ENCODE measurements at regions not wholly inside any gene's neighbourhood (a gene's known extent, or its start where the extent isn't known, plus 50 kb on each side); places are given as distances from the start of the nearest gene placed in this dataset.

DNA sequence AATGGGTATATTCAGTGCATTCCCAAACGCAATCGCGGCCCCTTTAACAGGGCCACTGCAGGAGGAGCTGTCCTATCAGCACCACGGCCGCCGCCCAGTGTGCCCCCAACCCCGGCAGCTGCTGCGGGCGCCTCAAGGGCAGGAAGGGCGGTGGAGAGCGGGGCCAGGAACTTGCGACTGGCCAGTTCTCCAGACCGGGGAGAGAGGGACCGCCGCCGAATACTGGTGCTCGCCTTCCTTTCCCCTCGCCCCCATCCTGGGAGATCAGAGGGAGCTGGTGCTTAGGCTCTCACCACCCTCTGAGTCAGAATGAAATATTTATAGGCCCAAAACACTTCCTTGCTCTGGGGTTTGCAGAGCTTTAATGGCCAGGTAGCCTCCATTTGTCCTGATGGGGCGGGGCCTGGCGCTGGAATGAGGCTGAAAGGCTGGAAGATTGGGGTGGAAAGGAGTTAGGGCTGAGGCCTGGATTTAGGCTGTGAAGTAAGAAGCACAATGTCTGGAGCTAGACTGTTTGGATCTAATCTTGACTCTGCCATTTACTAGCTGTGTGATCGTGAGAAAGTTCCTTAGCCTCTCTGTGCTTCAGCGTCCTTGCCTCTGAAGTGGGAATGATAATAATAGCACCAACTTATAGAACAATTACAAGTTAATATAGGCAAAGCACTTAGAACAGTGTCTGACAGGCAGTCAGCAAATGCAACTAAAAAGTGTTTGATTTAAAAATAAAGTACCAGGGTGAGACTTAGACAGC is 75.5 kb downstream of the NAV1 start:
- no peak overlapping the region for H3K27ac ChIP-seq (ENCODE audit: low read length)

GRCh38 chr1:201617157-201617556 is 78.2 kb downstream of the NAV1 start:
- Histone ChIP-seq H3K4me1 (ENCODE audit: control insufficient read depth in 1 of 2, insufficient read depth in 2 of 2, low read length in 2 of 2) (peaks cover 0 to 6% of the 10 kb centered on the region in 2 donors), H3K36me3 (ENCODE audit: control insufficient read depth in 1 of 2, insufficient read depth in 2 of 2, low read length in 2 of 2) (no peaks in the 10 kb centered on the region), H3K4me3 (ENCODE audit: low read depth in 1 of 2, low read length in 2 of 2) (no peak overlapping the region), H3K27ac (ENCODE audit: low read length) (no peak overlapping the region), H3K27me3 (ENCODE audit: low read depth, low read length) (no peaks in the 10 kb centered on the region), H3K9me3 (ENCODE audit: control insufficient read depth in 1 of 2, low read length in 2 of 2) (no peaks in the 10 kb centered on the region)

More for the DNA sequence above, 75.5 kb downstream of the NAV1 start:
- H3K4me3 ChIP-seq (ENCODE audit: low read depth in 1 of 2, low read length in 2 of 2): no peak overlapping the region
- H3K36me3 ChIP-seq (ENCODE audit: control insufficient read depth in 1 of 2, insufficient read depth in 2 of 2, low read length in 2 of 2): no peaks in the 10 kb centered on the region
- H3K4me1 ChIP-seq (ENCODE audit: control insufficient read depth in 1 of 2, insufficient read depth in 2 of 2, low read length in 2 of 2): peaks cover 0 to 7% of the 10 kb centered on the region in 2 donors
- no peaks in the 10 kb centered on the region for H3K9me3 ChIP-seq (ENCODE audit: control insufficient read depth in 1 of 2, low read length in 2 of 2)
- no peaks in the 10 kb centered on the region for H3K27me3 ChIP-seq (ENCODE audit: low read depth, low read length)

DNA sequence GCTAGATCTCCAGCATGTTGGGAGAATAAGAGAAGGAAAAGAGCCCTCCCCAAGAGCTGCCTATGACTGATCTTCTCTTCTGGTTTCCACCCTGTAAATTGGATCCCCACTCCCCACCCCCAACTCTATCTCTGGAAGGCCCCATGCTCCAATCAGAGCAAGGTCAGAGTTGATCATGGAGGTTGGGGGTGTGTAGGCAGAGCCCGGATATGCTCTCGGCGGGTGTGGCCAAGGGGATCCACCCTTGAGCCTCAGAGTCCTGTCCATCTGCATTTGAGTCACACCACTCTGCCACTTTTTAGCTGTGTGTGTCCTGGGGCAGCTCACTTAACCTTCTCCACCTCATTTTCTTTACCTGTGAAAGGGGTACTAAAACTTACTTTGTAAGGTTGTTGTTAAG is 79.5 kb downstream of the NAV1 start:
- Histone ChIP-seq H3K27ac (ENCODE audit: low read length) (no peak overlapping the region), H3K4me3 (ENCODE audit: low read depth in 1 of 2, low read length in 2 of 2) (no peak overlapping the region), H3K27me3 (ENCODE audit: low read depth, low read length) (no peaks in the 10 kb centered on the region), H3K4me1 (ENCODE audit: control insufficient read depth in 1 of 2, insufficient read depth in 2 of 2, low read length in 2 of 2) (peaks cover 0 to 6% of the 10 kb centered on the region in 2 donors), H3K9me3 (ENCODE audit: control insufficient read depth in 1 of 2, low read length in 2 of 2) (no peaks in the 10 kb centered on the region), H3K36me3 (ENCODE audit: control insufficient read depth in 1 of 2, insufficient read depth in 2 of 2, low read length in 2 of 2) (peaks cover 0 to 2% of the 10 kb centered on the region in 2 donors)

DNA sequence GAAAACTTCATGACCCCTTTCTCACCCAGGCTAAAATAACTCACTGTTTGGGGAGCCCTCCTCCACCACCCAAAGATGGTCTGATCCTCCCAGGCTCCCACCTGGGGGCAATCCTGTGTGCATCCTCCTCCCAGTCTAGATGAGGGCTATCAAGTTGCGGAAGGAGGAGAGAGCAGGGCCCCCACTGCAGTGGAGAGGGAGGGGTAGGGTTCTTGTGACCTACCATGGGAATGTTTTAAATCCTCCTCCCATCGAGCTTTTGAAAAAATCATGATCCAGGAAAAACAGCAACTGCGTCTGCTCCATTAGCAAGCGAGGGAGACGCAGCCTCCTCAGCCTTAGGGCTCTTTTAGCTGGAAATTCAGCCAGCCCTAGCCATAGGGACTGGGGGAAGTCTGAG is 80.0 kb downstream of the NAV1 start:
- Histone ChIP-seq H3K27ac (ENCODE audit: low read length) (no peak overlapping the region), H3K27me3 (ENCODE audit: low read depth, low read length) (no peaks in the 10 kb centered on the region), H3K9me3 (ENCODE audit: control insufficient read depth in 1 of 2, low read length in 2 of 2) (no peaks in the 10 kb centered on the region), H3K4me1 (ENCODE audit: control insufficient read depth in 1 of 2, insufficient read depth in 2 of 2, low read length in 2 of 2) (peaks cover 0 to 6% of the 10 kb centered on the region in 2 donors), H3K36me3 (ENCODE audit: control insufficient read depth in 1 of 2, insufficient read depth in 2 of 2, low read length in 2 of 2) (peaks cover 0 to 7% of the 10 kb centered on the region in 2 donors), H3K4me3 (ENCODE audit: low read depth in 1 of 2, low read length in 2 of 2) (no peak overlapping the region)

GRCh38 chr1:201619513-201619912 is 80.6 kb downstream of the NAV1 start:
- Histone ChIP-seq H3K9me3 (ENCODE audit: control insufficient read depth in 1 of 2, low read length in 2 of 2) (no peaks in the 10 kb centered on the region), H3K4me3 (ENCODE audit: low read depth in 1 of 2, low read length in 2 of 2) (no peak overlapping the region), H3K27ac (ENCODE audit: low read length) (no peak overlapping the region), H3K27me3 (ENCODE audit: low read depth, low read length) (no peaks in the 10 kb centered on the region), H3K36me3 (ENCODE audit: control insufficient read depth in 1 of 2, insufficient read depth in 2 of 2, low read length in 2 of 2) (peaks cover 0 to 7% of the 10 kb centered on the region in 2 donors), H3K4me1 (ENCODE audit: control insufficient read depth in 1 of 2, insufficient read depth in 2 of 2, low read length in 2 of 2) (peaks cover 0 to under 1% of the 10 kb centered on the region in 2 donors)

DNA sequence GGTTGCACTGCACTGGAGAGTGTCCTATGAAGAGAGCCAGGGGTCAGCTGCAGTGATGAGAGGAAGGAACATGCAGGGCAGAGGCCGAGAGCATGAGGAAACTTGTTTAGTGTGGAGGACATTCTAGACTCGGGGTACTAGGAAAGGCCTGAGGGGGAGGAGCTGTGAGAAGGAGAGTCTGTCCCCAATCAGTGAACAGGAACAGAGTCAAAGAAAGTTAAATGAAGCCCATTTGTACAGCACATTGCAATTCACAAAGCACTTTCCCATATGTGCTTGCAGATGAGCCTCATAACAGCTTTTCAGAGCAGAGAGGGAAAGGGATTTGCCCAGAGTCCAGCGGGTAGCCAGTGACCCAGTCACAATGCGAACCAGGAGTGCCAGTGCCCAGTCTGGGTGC is 83.4 kb downstream of the NAV1 start:
- no peaks in the 10 kb centered on the region for H3K4me1 ChIP-seq (ENCODE audit: control insufficient read depth in 1 of 2, insufficient read depth in 2 of 2, low read length in 2 of 2)
- peaks cover 0 to 7% of the 10 kb centered on the region in 2 donors for H3K36me3 ChIP-seq (ENCODE audit: control insufficient read depth in 1 of 2, insufficient read depth in 2 of 2, low read length in 2 of 2)
- no peak overlapping the region for H3K4me3 ChIP-seq (ENCODE audit: low read depth in 1 of 2, low read length in 2 of 2)
- no peaks in the 10 kb centered on the region for H3K9me3 ChIP-seq (ENCODE audit: control insufficient read depth in 1 of 2, low read length in 2 of 2)
- H3K27ac ChIP-seq (ENCODE audit: low read length): no peak overlapping the region
- no peaks in the 10 kb centered on the region for H3K27me3 ChIP-seq (ENCODE audit: low read depth, low read length)

- H3K27ac ChIP-seq (ENCODE audit: low read length): no peak overlapping the region
- H3K27me3 ChIP-seq (ENCODE audit: low read depth, low read length): no peaks in the 10 kb centered on the region
- no peaks in the 10 kb centered on the region for H3K9me3 ChIP-seq (ENCODE audit: control insufficient read depth in 1 of 2, low read length in 2 of 2)
- no peak overlapping the region for H3K4me3 ChIP-seq (ENCODE audit: low read depth in 1 of 2, low read length in 2 of 2)
- H3K4me1 ChIP-seq (ENCODE audit: control insufficient read depth in 1 of 2, insufficient read depth in 2 of 2, low read length in 2 of 2): no peaks in the 10 kb centered on the region
- peaks cover 0 to 7% of the 10 kb centered on the region in 2 donors for H3K36me3 ChIP-seq (ENCODE audit: control insufficient read depth in 1 of 2, insufficient read depth in 2 of 2, low read length in 2 of 2)
These were observed 83.9 kb downstream of the NAV1 start for GRCh38 chr1:201622824-201623223.

- Histone ChIP-seq H3K9me3 (ENCODE audit: control insufficient read depth in 1 of 2, low read length in 2 of 2) (no peaks in the 10 kb centered on the region), H3K4me3 (ENCODE audit: low read depth in 1 of 2, low read length in 2 of 2) (no peak overlapping the region), H3K36me3 (ENCODE audit: control insufficient read depth in 1 of 2, insufficient read depth in 2 of 2, low read length in 2 of 2) (peaks cover 0 to 7% of the 10 kb centered on the region in 2 donors), H3K27me3 (ENCODE audit: low read depth, low read length) (no peaks in the 10 kb centered on the region), H3K4me1 (ENCODE audit: control insufficient read depth in 1 of 2, insufficient read depth in 2 of 2, low read length in 2 of 2) (no peaks in the 10 kb centered on the region), H3K27ac (ENCODE audit: low read length) (no peak overlapping the region)
These were observed 85.9 kb downstream of the NAV1 start for GRCh38 chr1:201624741-201625225.

- Histone ChIP-seq H3K4me3 (ENCODE audit: low read depth in 1 of 2, low read length in 2 of 2) (no peak overlapping the region), H3K4me1 (ENCODE audit: control insufficient read depth in 1 of 2, insufficient read depth in 2 of 2, low read length in 2 of 2) (peaks cover 0 to 1% of the 10 kb centered on the region in 2 donors), H3K27ac (ENCODE audit: low read length) (no peak overlapping the region), H3K9me3 (ENCODE audit: control insufficient read depth in 1 of 2, low read length in 2 of 2) (no peaks in the 10 kb centered on the region), H3K27me3 (ENCODE audit: low read depth, low read length) (no peaks in the 10 kb centered on the region), H3K36me3 (ENCODE audit: control insufficient read depth in 1 of 2, insufficient read depth in 2 of 2, low read length in 2 of 2) (peaks cover 0 to 7% of the 10 kb centered on the region in 2 donors)
These were observed 86.4 kb downstream of the NAV1 start for GRCh38 chr1:201625226-201625761.

DNA sequence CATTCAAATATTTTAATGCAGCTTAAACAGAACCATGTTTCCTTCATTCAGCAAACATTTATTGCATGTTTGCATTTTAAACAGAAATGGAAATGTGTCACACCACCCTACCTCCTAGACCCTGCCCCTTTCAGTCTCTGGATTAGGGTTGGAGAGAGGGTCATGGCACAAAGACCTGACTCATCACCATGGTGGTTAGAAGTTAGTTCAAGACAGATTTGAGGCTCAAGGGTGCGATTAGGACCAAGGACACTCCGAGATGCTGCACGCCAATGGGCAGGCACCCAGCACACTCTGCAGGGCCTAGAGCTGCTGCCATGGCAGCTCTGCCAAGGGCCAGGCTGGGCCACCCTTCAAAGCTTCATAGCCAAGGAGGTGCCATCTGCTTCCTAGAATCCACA is 86.9 kb downstream of the NAV1 start:
- Histone ChIP-seq H3K27me3 (ENCODE audit: low read depth, low read length) (no peaks in the 10 kb centered on the region), H3K36me3 (ENCODE audit: control insufficient read depth in 1 of 2, insufficient read depth in 2 of 2, low read length in 2 of 2) (peaks cover 0 to 7% of the 10 kb centered on the region in 2 donors), H3K27ac (ENCODE audit: low read length) (no peak overlapping the region), H3K4me1 (ENCODE audit: control insufficient read depth in 1 of 2, insufficient read depth in 2 of 2, low read length in 2 of 2) (peaks cover 0 to 7% of the 10 kb centered on the region in 2 donors), H3K4me3 (ENCODE audit: low read depth in 1 of 2, low read length in 2 of 2) (no peak overlapping the region), H3K9me3 (ENCODE audit: control insufficient read depth in 1 of 2, low read length in 2 of 2) (no peaks in the 10 kb centered on the region)

GRCh38 chr1:201626629-201627275 is 87.8 kb downstream of the NAV1 start:
- Histone ChIP-seq H3K27ac (ENCODE audit: low read length) (no peak overlapping the region), H3K4me1 (ENCODE audit: control insufficient read depth in 1 of 2, insufficient read depth in 2 of 2, low read length in 2 of 2) (peaks cover 0 to 8% of the 10 kb centered on the region in 2 donors), H3K9me3 (ENCODE audit: control insufficient read depth in 1 of 2, low read length in 2 of 2) (no peaks in the 10 kb centered on the region), H3K4me3 (ENCODE audit: low read depth in 1 of 2, low read length in 2 of 2) (no peak overlapping the region), H3K27me3 (ENCODE audit: low read depth, low read length) (no peaks in the 10 kb centered on the region), H3K36me3 (ENCODE audit: control insufficient read depth in 1 of 2, insufficient read depth in 2 of 2, low read length in 2 of 2) (peaks cover 0 to 7% of the 10 kb centered on the region in 2 donors)
